Mucosa of rectum (tissue), 2 donors: ENCODE measurements at regions not wholly inside any gene's neighbourhood (a gene's known extent, or its start where the extent isn't known, plus 50 kb on each side); places are given as distances from the start of the nearest gene placed in this dataset.

Source experiments
- H3K27ac ChIP-seq, 2 donors: one replicate each; pipeline ENCODE4 v1.7.0; 2013; ENCODE audit warnings: inconsistent platforms in 2 of 2, low read depth in 2 of 2, low read length in 2 of 2
- H3K27me3 ChIP-seq, 2 donors: one replicate each; pipeline ENCODE4 v1.7.0; 2013; ENCODE audit warnings: low read length in 2 of 2; ENCODE audit not compliant: control insufficient read depth in 2 of 2, insufficient read depth in 2 of 2
- H3K36me3 ChIP-seq, 2 donors: one replicate each; pipeline ENCODE4 v1.7.0; 2013; ENCODE audit warnings: low read length in 2 of 2; ENCODE audit not compliant: control insufficient read depth in 2 of 2, insufficient read depth in 2 of 2
- H3K4me1 ChIP-seq, 2 donors: one replicate each; pipeline ENCODE4 v1.7.0; 2013; ENCODE audit warnings: low read length in 2 of 2, mild to moderate bottlenecking in 1 of 2; ENCODE audit not compliant: control insufficient read depth in 2 of 2, insufficient read depth in 2 of 2
- H3K4me3 ChIP-seq, 2 donors: one replicate each; pipeline ENCODE4 v1.7.0; 2013; ENCODE audit warnings: low read length in 2 of 2
- H3K9ac ChIP-seq, 2 donors: one replicate each; pipeline ENCODE4 v1.7.0; 2013; ENCODE audit warnings: low read length in 2 of 2, low read depth in 1 of 2, mild to moderate bottlenecking in 1 of 2
- H3K9me3 ChIP-seq, 2 donors: one replicate each; pipeline ENCODE4 v1.7.0; 2013; ENCODE audit warnings: low read length in 2 of 2; ENCODE audit not compliant: control insufficient read depth in 2 of 2
- donor health status: healthy.
- donor health status: Normal muscosa, but diverticular disease.

- Histone ChIP-seq H3K27me3 (no peaks in the 10 kb centered on the region), H3K9ac (no peak overlapping the region), H3K9me3 (no peaks in the 10 kb centered on the region), H3K4me3 (no peak overlapping the region), H3K27ac (no peak overlapping the region), H3K4me1 (no peaks in the 10 kb centered on the region), H3K36me3 (no peaks in the 10 kb centered on the region)
Observed at GRCh38 chr6:44715925-44716324, 328.4 kb downstream of the CDC5L start.

GRCh38 chr6:44717431-44717830, 329.9 kb downstream of the CDC5L start:
- Histone ChIP-seq H3K27ac (no peak overlapping the region), H3K36me3 (no peaks in the 10 kb centered on the region), H3K9ac (no peak overlapping the region), H3K4me1 (no peaks in the 10 kb centered on the region), H3K9me3 (no peaks in the 10 kb centered on the region), H3K27me3 (no peaks in the 10 kb centered on the region), H3K4me3 (no peak overlapping the region)

GRCh38 chr6:44721954-44722578, 334.6 kb downstream of the CDC5L start:
- H3K4me3 ChIP-seq, result no peak overlapping the region
- no peaks in the 10 kb centered on the region for H3K27me3 ChIP-seq
- H3K4me1 ChIP-seq, result no peaks in the 10 kb centered on the region
- no peaks in the 10 kb centered on the region for H3K9me3 ChIP-seq
- no peaks in the 10 kb centered on the region for H3K36me3 ChIP-seq
- H3K27ac ChIP-seq, result no peak overlapping the region
- H3K9ac ChIP-seq, result no peak overlapping the region

GRCh38 chr6:44722736-44723135, 335.2 kb downstream of the CDC5L start:
- no peaks in the 10 kb centered on the region for H3K27me3 ChIP-seq
- H3K9ac ChIP-seq, result no peak overlapping the region
- H3K4me1 ChIP-seq, result no peaks in the 10 kb centered on the region
- H3K4me3 ChIP-seq, result no peak overlapping the region
- no peak overlapping the region for H3K27ac ChIP-seq
- H3K9me3 ChIP-seq, result no peaks in the 10 kb centered on the region
- no peaks in the 10 kb centered on the region for H3K36me3 ChIP-seq

- H3K4me1 ChIP-seq, result no peaks in the 10 kb centered on the region
- H3K9me3 ChIP-seq, result no peaks in the 10 kb centered on the region
- no peaks in the 10 kb centered on the region for H3K36me3 ChIP-seq
- no peaks in the 10 kb centered on the region for H3K27me3 ChIP-seq
- no peak overlapping the region for H3K4me3 ChIP-seq
- H3K9ac ChIP-seq, result no peak overlapping the region
- H3K27ac ChIP-seq, result no peak overlapping the region
Observed at GRCh38 chr6:44723439-44724197, 336.1 kb downstream of the CDC5L start.

- no peaks in the 10 kb centered on the region for H3K9me3 ChIP-seq
- H3K4me3 ChIP-seq, result no peak overlapping the region
- H3K27me3 ChIP-seq, result no peaks in the 10 kb centered on the region
- no peaks in the 10 kb centered on the region for H3K4me1 ChIP-seq
- H3K36me3 ChIP-seq, result no peaks in the 10 kb centered on the region
- H3K27ac ChIP-seq, result no peak overlapping the region
- no peak overlapping the region for H3K9ac ChIP-seq
Observed at GRCh38 chr6:44725070-44725469, 337.6 kb downstream of the CDC5L start.

DNA sequence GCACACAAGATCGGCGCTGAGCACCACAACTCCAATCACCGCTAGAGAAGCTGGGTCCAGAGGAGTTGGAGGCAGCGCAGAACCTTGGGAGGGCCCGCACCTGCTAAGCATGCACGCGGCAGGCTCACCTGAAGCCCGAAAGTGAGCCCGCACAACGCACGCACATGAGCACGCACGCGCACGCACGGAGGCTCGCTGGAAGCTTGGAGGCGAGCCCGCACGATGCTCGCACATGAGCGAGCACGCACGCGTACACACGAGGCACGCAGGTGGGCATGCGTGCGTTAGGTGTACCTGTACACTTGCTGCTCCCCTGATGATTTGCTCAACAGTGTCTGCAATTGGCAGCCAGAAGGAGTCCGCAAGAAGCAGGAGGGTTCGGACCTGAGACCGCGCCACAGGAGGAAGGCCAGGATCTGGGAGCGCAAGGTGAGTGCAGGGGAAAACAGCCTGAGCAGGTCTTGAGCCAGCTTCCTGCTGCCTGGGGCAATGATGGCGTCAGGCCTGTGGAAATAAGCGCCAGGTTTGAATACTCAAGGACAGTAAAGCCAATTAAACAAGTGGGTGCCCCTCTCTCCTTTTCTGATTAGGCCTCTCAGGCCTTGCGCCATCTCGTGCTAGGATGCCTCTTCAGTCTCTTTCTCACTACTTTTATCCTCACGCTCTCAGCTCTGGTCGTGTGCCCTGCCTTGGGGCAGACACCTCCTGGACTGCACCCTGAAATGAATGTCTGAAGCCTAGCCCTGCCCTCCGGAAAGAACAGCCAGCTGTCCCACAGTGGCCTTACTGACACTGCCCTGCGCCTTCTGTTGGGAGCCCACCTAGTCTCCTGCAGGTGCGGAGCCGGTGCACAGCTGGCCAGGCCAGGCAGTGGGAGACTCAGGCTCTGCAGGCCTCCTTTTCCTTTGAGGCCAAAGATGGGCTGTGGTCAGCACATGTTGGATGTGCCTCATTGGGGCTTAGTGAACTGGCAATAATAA, 340.4 kb downstream of the CDC5L start:
- Histone ChIP-seq H3K9ac (no peak overlapping the region), H3K27me3 (no peaks in the 10 kb centered on the region), H3K4me3 (no peak overlapping the region), H3K27ac (no peak overlapping the region), H3K4me1 (peaks cover 8 to 17% of the 10 kb centered on the region in 2 donors), H3K36me3 (no peaks in the 10 kb centered on the region), H3K9me3 (no peaks in the 10 kb centered on the region)

DNA sequence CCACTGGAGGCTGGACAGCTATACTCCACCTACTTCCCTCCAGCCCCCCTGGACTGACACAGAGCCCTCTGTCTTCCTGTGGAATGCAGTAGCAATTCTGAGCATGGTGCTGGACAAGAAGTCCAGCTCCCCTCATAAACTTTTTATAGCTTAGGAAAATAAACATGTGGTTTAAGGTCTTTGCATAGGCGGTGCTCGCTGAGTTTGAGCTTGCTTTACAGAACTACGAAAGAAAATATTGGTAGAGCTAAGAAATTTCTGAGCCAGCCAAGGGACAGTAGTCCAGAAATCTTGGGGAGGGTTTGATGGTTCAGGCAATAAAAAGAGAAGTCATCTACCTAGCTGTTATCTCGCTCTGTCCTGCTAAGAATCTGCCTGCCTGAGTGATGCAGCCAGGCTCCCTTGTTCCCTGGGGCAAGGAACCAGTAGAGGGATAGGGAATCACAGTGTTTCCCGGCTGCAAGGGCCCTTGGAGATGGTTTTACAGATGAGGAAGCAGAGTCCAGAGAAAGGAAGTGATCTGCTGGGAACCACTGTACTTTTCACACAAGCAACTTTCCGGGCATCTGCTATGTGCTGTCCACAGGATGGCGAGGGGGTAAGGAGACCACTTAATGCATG, 343.4 kb downstream of the CDC5L start:
- Histone ChIP-seq H3K4me1 (peaks cover 11 to 22% of the 10 kb centered on the region in 2 donors), H3K27me3 (no peaks in the 10 kb centered on the region), H3K9ac (no peak overlapping the region), H3K4me3 (no peak overlapping the region), H3K27ac (no peak overlapping the region), H3K9me3 (no peaks in the 10 kb centered on the region), H3K36me3 (no peaks in the 10 kb centered on the region)

GRCh38 chr6:44731485-44732095, 344.1 kb downstream of the CDC5L start:
- H3K27me3 ChIP-seq, result no peaks in the 10 kb centered on the region
- H3K36me3 ChIP-seq, result no peaks in the 10 kb centered on the region
- H3K9ac ChIP-seq, result no peak overlapping the region
- H3K4me3 ChIP-seq, result no peak overlapping the region
- peaks cover 11 to 22% of the 10 kb centered on the region in 2 donors for H3K4me1 ChIP-seq
- no peaks in the 10 kb centered on the region for H3K9me3 ChIP-seq
- no peak overlapping the region for H3K27ac ChIP-seq
